Activated naive CD8-positive, alpha-beta T cell treated with anti-CD3 and anti-CD28 coated beads, Interleukin-2, amount 10 ng/mL, durations not matched to agents 7 days and 5 days (primary cell): ENCODE measurements at regions not wholly inside any gene's neighbourhood (a gene's known extent, or its start where the extent isn't known, plus 50 kb on each side); places are given as distances from the start of the nearest gene placed in this dataset.

Source experiments
- ATAC-seq: fragments of 150-1000 bp; cut with Tn5 transposase; one replicate; pipeline ENCODE4 v1.10.0; 2021; ENCODE audit warnings: low read depth, moderate library complexity
- POLR2A ChIA-PET: fragments of 350-600 bp; sonication (Branson Sonifier 250); formaldehyde crosslinking; loops from one replicate; lab custom pipeline; 2021; ENCODE audit warnings: antibody characterized with exemption; lab: Charles Lee
- DNase-seq: peaks from one replicate; pipeline ENCODE4 v3.0.0; 2021
- H3K27ac Mint-ChIP-seq: one replicate; pipeline ENCODE4 v1.8.0; 2022; ENCODE audit warnings: mild to moderate bottlenecking, mixed read lengths
- H3K27me3 Mint-ChIP-seq: one replicate; pipeline ENCODE4 v1.8.0; 2022; ENCODE audit warnings: mild to moderate bottlenecking, moderate library complexity, mixed read lengths
- H3K36me3 Mint-ChIP-seq: one replicate; pipeline ENCODE4 v1.8.0; 2021; ENCODE audit warnings: mild to moderate bottlenecking, mixed read lengths
- H3K4me1 Mint-ChIP-seq: one replicate; pipeline ENCODE4 v1.8.0; 2021; ENCODE audit warnings: mixed read lengths
- H3K4me3 Mint-ChIP-seq: one replicate; pipeline ENCODE4 v1.8.0; 2022; ENCODE audit warnings: mild to moderate bottlenecking, moderate library complexity, mixed read lengths
- H3K9me3 Mint-ChIP-seq: one replicate; pipeline ENCODE4 v1.8.0; 2021; ENCODE audit warnings: mixed read lengths

DNA sequence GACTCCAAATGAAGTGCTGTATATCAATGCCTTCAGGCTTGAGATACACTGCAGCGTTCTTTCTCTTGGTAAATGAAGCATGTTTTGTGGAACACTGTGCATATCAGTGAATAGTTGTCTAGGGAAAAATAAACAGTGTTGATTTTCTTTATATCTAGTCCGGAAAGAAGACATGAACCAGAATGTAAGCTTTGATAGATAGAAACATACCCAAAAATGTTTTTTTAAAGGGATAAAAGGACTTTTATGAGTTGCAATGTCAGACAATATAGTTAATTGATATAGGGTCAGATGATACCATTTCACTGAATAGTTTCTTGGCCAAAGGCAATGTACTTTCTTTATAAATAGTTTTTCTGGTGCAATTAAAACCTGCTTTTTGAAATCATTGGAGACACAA is 1037.8 kb downstream of the OTOL1 start:
- H3K9me3 Mint-ChIP-seq, result no peaks in the 10 kb centered on the region
- H3K27ac Mint-ChIP-seq, result no peak overlapping the region
- no peak for DNase-seq
- no peaks in the 10 kb centered on the region for H3K27me3 Mint-ChIP-seq
- POLR2A ChIA-PET, result no interaction called here
- no peak overlapping the region for H3K4me3 Mint-ChIP-seq
- H3K4me1 Mint-ChIP-seq, result no peaks in the 10 kb centered on the region
- no peak for ATAC-seq
- H3K36me3 Mint-ChIP-seq, result no peaks in the 10 kb centered on the region

DNA sequence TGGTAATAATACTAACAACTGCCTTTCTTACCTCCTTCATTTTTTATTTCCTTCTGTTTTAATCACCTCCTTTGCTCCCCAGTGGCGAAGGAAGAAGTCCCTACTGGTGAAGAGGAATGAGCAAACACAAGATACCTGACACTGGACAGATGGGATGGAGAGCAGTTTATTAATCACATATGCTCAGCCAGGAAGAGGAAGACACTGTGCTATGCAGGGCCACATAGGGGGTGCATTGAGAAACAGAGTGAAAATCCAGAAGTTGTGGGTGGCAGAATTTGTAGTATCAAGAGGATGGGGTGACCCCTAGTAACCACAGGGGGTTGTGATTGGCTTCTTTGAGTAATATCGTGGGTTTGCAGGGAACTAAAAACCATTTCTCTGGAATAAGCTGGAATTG is 1041.9 kb downstream of the OTOL1 start:
- Mint-ChIP-seq H3K4me1 (no peaks in the 10 kb centered on the region), H3K4me3 (no peak overlapping the region), H3K36me3 (no peaks in the 10 kb centered on the region), H3K9me3 (no peaks in the 10 kb centered on the region), H3K27me3 (no peaks in the 10 kb centered on the region), H3K27ac (no peak overlapping the region)
- POLR2A ChIA-PET, result no interaction called here
- no peak for ATAC-seq
- no peak for DNase-seq

DNA sequence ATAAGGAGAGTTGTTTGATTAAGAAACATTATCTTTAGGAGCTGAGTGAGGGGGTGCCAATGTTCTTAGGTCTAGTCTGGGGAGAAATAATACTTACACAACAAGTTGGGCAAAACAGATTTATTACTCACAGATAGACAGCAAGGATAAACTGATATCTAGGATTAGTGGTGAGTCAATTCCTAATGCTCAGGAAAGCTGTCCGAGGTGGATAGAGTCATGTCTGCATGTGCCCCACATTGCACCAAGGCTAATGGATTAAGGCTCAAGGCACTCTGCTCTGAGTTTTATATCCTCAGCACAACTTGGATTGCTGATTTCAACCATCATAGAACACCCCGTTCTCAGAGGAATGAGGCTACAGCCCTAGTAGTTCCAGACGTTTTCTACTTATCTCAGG is 1042.3 kb downstream of the OTOL1 start:
- H3K27me3 Mint-ChIP-seq, result no peaks in the 10 kb centered on the region
- no peaks in the 10 kb centered on the region for H3K9me3 Mint-ChIP-seq
- POLR2A ChIA-PET, result no interaction called here
- ATAC-seq, result no peak
- no peak overlapping the region for H3K4me3 Mint-ChIP-seq
- H3K36me3 Mint-ChIP-seq, result no peaks in the 10 kb centered on the region
- no peak for DNase-seq
- no peaks in the 10 kb centered on the region for H3K4me1 Mint-ChIP-seq
- no peak overlapping the region for H3K27ac Mint-ChIP-seq

DNA sequence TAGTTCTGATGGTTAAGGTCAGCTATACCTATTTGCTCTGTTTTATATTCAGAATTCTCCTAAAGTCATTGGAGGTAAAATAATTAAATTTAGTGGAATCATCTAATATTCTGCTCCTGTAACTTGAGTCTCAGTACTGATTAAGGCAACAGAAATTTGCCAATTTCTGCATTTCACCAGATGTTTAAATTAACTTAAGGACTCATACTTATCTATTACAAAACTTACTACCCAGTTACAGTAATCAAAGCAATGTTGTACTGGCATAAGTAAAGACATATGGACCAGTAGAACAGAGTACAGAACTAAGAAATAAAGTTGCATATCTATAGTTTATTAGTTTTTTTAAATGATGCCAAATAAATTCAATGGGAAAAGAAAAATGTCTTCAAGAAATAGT is 1043.8 kb downstream of the OTOL1 start:
- no peaks in the 10 kb centered on the region for H3K4me1 Mint-ChIP-seq
- H3K36me3 Mint-ChIP-seq, result no peaks in the 10 kb centered on the region
- ATAC-seq (no peak), DNase-seq (no peak)
- H3K27ac Mint-ChIP-seq, result no peak overlapping the region
- H3K9me3 Mint-ChIP-seq, result no peaks in the 10 kb centered on the region
- POLR2A ChIA-PET, result no interaction called here
- H3K27me3 Mint-ChIP-seq, result no peaks in the 10 kb centered on the region
- no peak overlapping the region for H3K4me3 Mint-ChIP-seq

DNA sequence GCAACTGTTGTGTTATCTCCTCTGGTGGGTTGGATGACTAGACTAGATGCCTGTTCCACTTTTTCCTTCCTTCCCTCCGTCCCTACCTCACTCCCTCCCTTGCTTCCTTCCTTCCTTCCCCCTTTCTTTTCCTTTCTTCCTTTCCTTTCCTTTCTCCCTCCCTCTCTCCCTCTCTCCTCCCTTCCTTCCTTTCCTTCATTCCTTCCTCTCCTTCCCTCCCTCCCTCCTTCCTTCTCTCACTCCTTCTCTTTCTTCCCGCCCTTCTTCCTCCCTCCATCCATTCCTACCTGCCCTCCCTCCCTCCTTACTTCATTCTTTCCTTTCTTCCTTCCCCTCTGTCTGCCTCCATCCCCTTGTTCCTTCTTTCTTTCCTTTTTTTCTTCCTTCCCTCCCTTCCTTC is 1045.3 kb downstream of the OTOL1 start:
- no peak overlapping the region for H3K27ac Mint-ChIP-seq
- no peaks in the 10 kb centered on the region for H3K27me3 Mint-ChIP-seq
- H3K36me3 Mint-ChIP-seq, result no peaks in the 10 kb centered on the region
- H3K4me1 Mint-ChIP-seq, result no peaks in the 10 kb centered on the region
- no peak overlapping the region for H3K4me3 Mint-ChIP-seq
- ATAC-seq (no peak), DNase-seq (no peak)
- POLR2A ChIA-PET, result no interaction called here
- no peaks in the 10 kb centered on the region for H3K9me3 Mint-ChIP-seq

DNA sequence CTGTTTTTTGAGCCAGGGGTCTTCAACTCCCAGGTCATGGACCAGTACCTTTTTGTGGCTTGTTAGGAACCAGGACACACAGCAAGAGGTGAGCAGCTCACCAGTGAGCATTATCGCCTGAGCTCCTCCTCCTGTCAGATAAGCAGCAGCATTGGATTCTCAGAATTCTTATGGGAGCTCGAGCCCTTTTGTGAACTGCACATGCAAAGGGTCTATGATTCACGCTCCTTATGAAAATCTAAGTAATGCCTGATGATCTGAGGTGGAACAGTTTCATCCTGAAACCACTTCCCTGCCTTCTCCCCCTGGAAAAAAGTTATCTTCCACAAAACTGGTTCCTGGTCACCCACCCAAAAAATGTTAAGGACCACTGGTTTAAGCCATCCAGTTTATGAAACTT is 1047.6 kb downstream of the OTOL1 start:
- no peaks in the 10 kb centered on the region for H3K4me1 Mint-ChIP-seq
- no peaks in the 10 kb centered on the region for H3K9me3 Mint-ChIP-seq
- DNase-seq (no peak), ATAC-seq (no peak)
- H3K27ac Mint-ChIP-seq, result no peak overlapping the region
- no peak overlapping the region for H3K4me3 Mint-ChIP-seq
- POLR2A ChIA-PET, result no interaction called here
- no peaks in the 10 kb centered on the region for H3K27me3 Mint-ChIP-seq
- no peaks in the 10 kb centered on the region for H3K36me3 Mint-ChIP-seq

DNA sequence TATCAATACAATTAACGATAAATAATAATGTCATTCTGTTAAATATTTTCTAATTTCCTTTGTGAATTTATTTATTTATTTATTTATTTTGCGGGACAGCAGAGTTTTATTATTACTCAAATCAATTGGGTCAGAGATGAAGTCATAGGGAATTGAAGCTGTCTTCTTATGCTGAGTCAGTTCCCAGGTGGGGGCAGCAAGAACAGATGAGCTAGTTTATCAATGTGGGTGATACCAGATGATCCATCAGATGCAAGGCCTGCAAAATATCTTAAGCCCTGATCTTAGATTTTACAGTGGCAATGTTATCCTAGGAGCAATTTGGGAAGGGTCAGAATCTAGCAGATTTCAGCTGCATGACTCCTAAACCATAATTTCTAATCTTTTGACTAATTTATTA is 1050.3 kb downstream of the OTOL1 start:
- Mint-ChIP-seq H3K27ac (no peak overlapping the region), H3K4me3 (no peak overlapping the region), H3K27me3 (no peaks in the 10 kb centered on the region), H3K4me1 (no peaks in the 10 kb centered on the region), H3K36me3 (no peaks in the 10 kb centered on the region), H3K9me3 (no peaks in the 10 kb centered on the region)
- POLR2A ChIA-PET, result no interaction called here
- ATAC-seq (no peak), DNase-seq (no peak)

DNA sequence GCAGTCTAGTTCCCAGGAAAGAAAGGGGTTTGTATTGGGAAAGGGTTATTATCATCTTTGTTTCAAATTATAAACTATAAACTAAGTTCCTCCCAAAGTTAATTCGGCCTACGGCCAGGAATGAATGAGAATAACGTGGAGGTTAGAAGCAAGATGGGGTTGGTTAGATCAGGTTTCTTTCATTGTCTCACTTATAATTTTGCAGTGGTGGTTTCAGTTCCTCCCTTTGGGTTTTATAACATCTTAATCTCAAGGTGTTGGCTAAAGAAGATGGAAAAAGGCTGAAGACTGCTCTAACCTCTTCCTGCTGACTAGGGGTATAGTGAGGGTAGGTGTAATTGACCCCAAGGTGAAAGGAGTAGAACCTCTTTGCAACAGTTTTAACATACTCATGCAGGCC is 1050.7 kb downstream of the OTOL1 start:
- POLR2A ChIA-PET, result no interaction called here
- no peaks in the 10 kb centered on the region for H3K4me1 Mint-ChIP-seq
- no peak overlapping the region for H3K4me3 Mint-ChIP-seq
- DNase-seq (no peak), ATAC-seq (no peak)
- H3K36me3 Mint-ChIP-seq, result no peaks in the 10 kb centered on the region
- no peak overlapping the region for H3K27ac Mint-ChIP-seq
- no peaks in the 10 kb centered on the region for H3K27me3 Mint-ChIP-seq
- H3K9me3 Mint-ChIP-seq, result no peaks in the 10 kb centered on the region

DNA sequence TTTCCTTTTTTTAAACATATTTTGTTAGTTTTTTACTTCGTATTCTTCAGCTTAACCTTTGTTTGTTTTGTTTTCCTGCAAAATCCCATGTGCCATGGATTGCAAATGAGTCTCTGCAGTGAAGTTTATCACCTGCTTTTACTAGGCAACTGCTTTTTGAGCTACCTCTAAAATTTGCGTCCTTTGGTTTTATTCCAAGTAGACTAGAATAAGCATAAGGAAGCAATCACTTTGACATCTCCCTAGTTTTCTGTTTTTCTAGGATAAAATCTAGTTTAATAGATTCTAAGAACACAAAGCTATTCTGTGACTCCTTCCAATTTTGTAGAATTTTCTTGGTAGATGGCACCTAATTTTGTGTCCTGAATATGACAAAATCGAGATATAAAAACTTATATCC is 1059.2 kb downstream of the OTOL1 start:
- H3K9me3 Mint-ChIP-seq, result no peaks in the 10 kb centered on the region
- ATAC-seq (no peak), DNase-seq (no peak)
- H3K4me3 Mint-ChIP-seq, result no peak overlapping the region
- H3K27me3 Mint-ChIP-seq, result no peaks in the 10 kb centered on the region
- no peak overlapping the region for H3K27ac Mint-ChIP-seq
- no peaks in the 10 kb centered on the region for H3K4me1 Mint-ChIP-seq
- H3K36me3 Mint-ChIP-seq, result no peaks in the 10 kb centered on the region
- POLR2A ChIA-PET, result no interaction called here

DNA sequence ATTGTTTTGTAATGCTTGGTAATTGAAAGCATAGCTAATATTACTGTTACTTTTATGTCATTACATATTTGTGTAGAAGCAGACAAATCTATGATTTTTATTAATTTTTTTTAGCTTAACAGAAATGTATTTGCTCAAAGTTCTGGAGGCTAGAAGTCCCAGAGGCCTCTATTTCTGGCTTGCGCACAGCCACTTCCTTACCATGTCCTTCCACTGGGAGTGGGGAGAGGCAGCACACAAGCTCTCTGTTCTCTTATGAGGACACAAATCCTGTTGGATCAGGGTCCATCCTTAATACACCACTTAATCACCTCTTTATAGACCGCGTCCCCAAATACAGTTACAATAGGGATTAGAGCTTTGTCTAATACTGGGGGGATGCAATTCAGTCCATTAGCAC is 1061.4 kb downstream of the OTOL1 start:
- Mint-ChIP-seq H3K4me3 (no peak overlapping the region), H3K27me3 (no peaks in the 10 kb centered on the region), H3K27ac (no peak overlapping the region), H3K9me3 (no peaks in the 10 kb centered on the region), H3K36me3 (no peaks in the 10 kb centered on the region), H3K4me1 (no peaks in the 10 kb centered on the region)
- POLR2A ChIA-PET, result interaction anchor here (0.5 kb wide), 1 partner anchor 30 kb away, joined by 3 read pairs; no protein-coding TSS in a partner anchor
- DNase-seq, result no peak
- ATAC-seq, result no peak

DNA sequence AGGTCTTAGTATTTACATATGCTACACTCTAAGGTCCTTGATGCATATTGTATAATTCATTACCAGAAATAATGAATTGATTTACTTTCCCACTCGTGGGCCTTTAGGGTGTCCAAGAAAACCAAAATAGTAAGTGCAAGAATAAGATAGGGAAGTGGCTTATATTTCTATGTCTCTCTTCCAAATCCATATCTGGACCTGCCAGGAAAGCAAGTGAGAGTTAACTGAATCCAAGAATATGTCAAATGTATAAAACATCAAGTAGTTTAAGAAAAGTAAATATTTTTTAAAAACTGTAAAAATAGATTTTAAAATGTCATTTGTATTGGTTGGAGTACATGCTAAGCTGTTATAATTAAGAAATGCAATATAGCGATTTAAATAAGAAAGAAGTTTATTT is 1072.1 kb downstream of the OTOL1 start:
- POLR2A ChIA-PET, result no interaction called here
- no peaks in the 10 kb centered on the region for H3K4me1 Mint-ChIP-seq
- H3K36me3 Mint-ChIP-seq, result no peaks in the 10 kb centered on the region
- DNase-seq, result no peak
- peaks cover 3% of the 10 kb centered on the region for H3K9me3 Mint-ChIP-seq
- no peak overlapping the region for H3K27ac Mint-ChIP-seq
- H3K4me3 Mint-ChIP-seq, result no peak overlapping the region
- ATAC-seq, result no peak
- no peaks in the 10 kb centered on the region for H3K27me3 Mint-ChIP-seq

DNA sequence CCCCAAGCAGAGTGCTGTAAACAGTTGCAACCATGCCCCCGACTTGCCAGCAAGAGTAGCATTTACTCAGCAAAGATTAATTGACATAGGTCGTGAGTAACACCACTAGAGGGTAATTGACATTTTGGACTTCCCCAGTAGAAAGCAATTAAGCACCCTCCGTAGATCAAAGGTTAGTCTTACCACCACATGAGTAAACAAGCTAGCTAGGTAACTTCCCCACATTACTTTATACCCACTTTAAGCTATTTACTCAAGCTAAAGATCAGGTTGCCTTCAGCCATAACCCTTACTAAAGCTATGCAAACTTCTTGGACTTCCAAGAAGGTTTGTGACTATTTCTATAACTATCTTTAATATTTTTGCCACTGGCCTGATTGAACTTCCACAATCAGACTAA is 1072.7 kb downstream of the OTOL1 start:
- H3K27ac Mint-ChIP-seq, result no peak overlapping the region
- H3K27me3 Mint-ChIP-seq, result no peaks in the 10 kb centered on the region
- POLR2A ChIA-PET, result no interaction called here

DNA sequence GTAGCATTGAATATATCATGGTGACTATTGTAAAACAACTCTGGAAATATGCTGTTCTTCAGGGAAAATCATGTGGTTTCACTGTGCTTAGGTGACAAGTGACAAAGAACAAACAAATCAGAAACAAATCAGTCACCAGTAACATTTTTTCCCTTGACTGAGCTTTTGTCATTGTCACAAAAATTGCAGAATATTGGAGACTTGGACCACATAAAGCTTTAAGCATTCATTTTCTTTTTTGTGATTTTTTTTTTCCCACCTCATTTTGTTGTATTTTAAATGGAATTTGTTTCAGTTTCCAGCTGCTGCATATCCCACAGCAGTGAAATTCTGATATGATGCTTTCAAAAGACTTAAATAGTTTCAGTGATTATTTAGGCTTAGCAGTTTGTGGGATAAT is 1088.4 kb downstream of the OTOL1 start:
- no peaks in the 10 kb centered on the region for H3K27me3 Mint-ChIP-seq
- peaks cover 2% of the 10 kb centered on the region for H3K9me3 Mint-ChIP-seq
- H3K4me1 Mint-ChIP-seq, result no peaks in the 10 kb centered on the region
- DNase-seq (no peak), ATAC-seq (no peak)
- POLR2A ChIA-PET, result no interaction called here
- no peak overlapping the region for H3K27ac Mint-ChIP-seq
- no peak overlapping the region for H3K4me3 Mint-ChIP-seq
- no peaks in the 10 kb centered on the region for H3K36me3 Mint-ChIP-seq

More for the DNA sequence above, 1072.7 kb downstream of the OTOL1 start:
- Mint-ChIP-seq H3K4me1 (no peaks in the 10 kb centered on the region), H3K36me3 (no peaks in the 10 kb centered on the region), H3K9me3 (peaks cover 3% of the 10 kb centered on the region), H3K4me3 (no peak overlapping the region)
- no peak for ATAC-seq
- no peak for DNase-seq

DNA sequence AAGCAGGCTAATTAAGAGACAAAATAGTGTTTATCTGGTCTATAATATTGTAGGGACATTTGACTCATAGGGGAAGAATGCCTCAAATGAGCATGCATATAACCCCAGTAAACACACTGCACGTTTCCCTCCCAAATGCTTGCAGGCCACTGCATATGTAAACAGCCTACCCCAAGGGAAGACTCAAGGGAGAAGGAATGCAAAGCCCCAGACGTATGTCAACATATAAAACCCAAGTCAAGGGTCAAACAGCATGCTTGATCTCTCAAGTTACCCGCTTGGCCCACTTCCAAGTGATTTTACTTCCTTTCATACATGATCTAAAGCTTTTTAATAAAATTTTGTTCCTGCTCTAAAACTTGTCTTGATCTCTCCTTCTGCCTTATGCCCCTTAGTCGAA is 1090.0 kb downstream of the OTOL1 start:
- POLR2A ChIA-PET, result no interaction called here
- Mint-ChIP-seq H3K36me3 (no peaks in the 10 kb centered on the region), H3K27ac (no peak overlapping the region), H3K9me3 (peaks cover 2% of the 10 kb centered on the region), H3K27me3 (no peaks in the 10 kb centered on the region), H3K4me3 (no peak overlapping the region), H3K4me1 (no peaks in the 10 kb centered on the region)
- ATAC-seq, result no peak
- DNase-seq, result no peak

DNA sequence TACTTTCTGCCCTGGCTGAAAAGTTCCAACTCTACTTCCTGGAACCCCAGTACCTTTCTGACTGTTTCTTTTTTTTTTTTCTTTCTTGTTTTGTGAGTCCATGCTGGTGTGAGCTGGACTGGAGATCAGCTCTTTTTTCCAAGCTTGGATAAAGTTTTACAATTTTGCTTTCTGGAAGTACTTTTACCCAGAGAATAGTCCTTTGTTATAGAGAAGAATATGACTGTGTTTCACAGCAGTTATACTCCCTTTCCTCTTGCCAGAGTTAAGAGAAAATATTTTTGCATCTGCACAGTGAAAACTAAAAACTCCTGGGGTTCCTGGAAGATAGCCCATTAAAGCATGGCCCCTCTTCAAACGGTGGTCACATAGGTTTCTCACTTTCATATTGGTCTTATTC is 1100.6 kb downstream of the OTOL1 start:
- Mint-ChIP-seq H3K9me3 (peaks cover 3% of the 10 kb centered on the region), H3K27me3 (no peaks in the 10 kb centered on the region), H3K4me1 (peaks cover 2% of the 10 kb centered on the region), H3K36me3 (no peaks in the 10 kb centered on the region), H3K4me3 (no peak overlapping the region), H3K27ac (no peak overlapping the region)
- ATAC-seq (no peak), DNase-seq (no peak)
- POLR2A ChIA-PET, result no interaction called here
